ENCODE measurements at regions not wholly inside any gene's neighbourhood (a gene's known extent, or its start where the extent isn't known, plus 50 kb on each side); places are given as distances from the start of the nearest gene placed in this dataset.

DNA sequence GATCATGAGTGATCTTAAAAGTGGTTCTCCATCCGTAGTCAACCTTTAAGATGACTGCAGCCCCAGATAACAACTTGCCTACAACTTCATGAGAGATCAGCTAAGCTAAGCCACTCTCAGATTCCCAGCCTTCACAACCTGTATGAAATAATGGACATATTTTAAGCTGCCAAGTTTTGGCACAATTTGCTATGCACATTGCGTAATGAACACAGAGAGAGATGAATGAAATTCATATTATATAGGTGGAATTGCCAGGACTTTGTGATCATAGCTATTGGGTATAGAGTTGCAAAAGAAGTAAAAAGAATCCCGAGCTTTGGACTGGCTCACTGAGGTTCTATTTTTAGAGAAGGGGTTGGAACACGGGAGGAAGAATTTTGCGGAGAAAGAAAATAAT, 59.1 kb upstream of the EGLN3 start:
- TF ChIP-seq, protein P1, sequence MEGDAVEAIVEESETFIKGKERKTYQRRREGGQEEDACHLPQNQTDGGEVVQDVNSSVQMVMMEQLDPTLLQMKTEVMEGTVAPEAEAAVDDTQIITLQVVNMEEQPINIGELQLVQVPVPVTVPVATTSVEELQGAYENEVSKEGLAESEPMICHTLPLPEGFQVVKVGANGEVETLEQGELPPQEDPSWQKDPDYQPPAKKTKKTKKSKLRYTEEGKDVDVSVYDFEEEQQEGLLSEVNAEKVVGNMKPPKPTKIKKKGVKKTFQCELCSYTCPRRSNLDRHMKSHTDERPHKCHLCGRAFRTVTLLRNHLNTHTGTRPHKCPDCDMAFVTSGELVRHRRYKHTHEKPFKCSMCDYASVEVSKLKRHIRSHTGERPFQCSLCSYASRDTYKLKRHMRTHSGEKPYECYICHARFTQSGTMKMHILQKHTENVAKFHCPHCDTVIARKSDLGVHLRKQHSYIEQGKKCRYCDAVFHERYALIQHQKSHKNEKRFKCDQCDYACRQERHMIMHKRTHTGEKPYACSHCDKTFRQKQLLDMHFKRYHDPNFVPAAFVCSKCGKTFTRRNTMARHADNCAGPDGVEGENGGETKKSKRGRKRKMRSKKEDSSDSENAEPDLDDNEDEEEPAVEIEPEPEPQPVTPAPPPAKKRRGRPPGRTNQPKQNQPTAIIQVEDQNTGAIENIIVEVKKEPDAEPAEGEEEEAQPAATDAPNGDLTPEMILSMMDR (IDR thresholded peaks at IDR 0.05) = no peak
- TF ChIP-seq EZH2 (IDR thresholded peaks at IDR 0.05) = no peak
